ENCODE measurements at regions not wholly inside any gene's neighbourhood (a gene's known extent, or its start where the extent isn't known, plus 50 kb on each side); places are given as distances from the start of the nearest gene placed in this dataset.

DNA sequence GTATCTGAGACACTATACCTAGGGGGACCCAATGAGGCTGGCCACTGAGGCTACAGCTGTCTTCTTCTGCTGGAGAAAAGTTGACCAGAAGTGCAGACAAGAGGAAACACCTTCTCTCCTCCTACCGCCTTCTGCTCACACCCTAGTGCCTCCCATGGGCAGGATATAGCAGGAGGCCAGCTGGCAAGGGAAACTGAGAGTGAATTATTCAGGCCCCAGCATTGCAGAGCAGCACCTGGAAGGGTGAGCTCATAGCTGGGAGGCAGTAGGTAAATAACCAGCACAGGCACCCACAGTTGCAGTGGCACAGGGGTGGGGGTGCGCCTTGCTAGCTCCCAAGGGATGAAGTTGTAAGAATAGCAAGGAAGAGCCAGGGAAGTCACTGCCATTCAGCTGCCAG is 267.4 kb upstream of the NCAM1 start:
- Histone ChIP-seq H3K4ac (ENCODE audit: low read depth, low read length) (no peak overlapping the region), H3K36me3 (ENCODE audit: control insufficient read depth, insufficient read depth, low read length) (no peaks in the 10 kb centered on the region), H2AFZ (replicated peaks; ENCODE audit: low read length, poor library complexity) (no peak overlapping the region), H2BK20ac (ENCODE audit: low read depth, low read length) (no peak overlapping the region), H3K18ac (ENCODE audit: low read depth, low read length) (no peak overlapping the region), H2BK5ac (ENCODE audit: low read depth, low read length, poor library complexity, severe bottlenecking) (no peak overlapping the region), H3K4me1 (ENCODE audit: control insufficient read depth, insufficient read depth, low read length) (no peaks in the 10 kb centered on the region), H4K20me1 (ENCODE audit: insufficient read depth, low read length) (no peaks in the 10 kb centered on the region), H3K14ac (replicated peaks; ENCODE audit: low read depth, low read length) (no peak overlapping the region), H3K56ac (ENCODE audit: extremely low read depth, insufficient read depth, low read length) (no peak overlapping the region), H3K23ac (ENCODE audit: low read depth, low read length) (no peak overlapping the region), H3K9me3 (ENCODE audit: control insufficient read depth, insufficient read depth, low read length) (no peaks in the 10 kb centered on the region), H3K79me1 (ENCODE audit: low read depth in 1 of 2, low read length in 2 of 2) (no peaks in the 10 kb centered on the region), H3K27me3 (ENCODE audit: control insufficient read depth, insufficient read depth, low read length) (no peaks in the 10 kb centered on the region), H2BK120ac (ENCODE audit: low read depth, low read length) (no peak overlapping the region), H4K5ac (ENCODE audit: low read depth, low read length) (no peak overlapping the region), H3K9me1 (ENCODE audit: insufficient read depth, low read length) (no peaks in the 10 kb centered on the region), H4K91ac (ENCODE audit: insufficient read depth, low read depth, low read length) (no peak overlapping the region), H3K27ac (ENCODE audit: insufficient read depth, low read length) (no peak overlapping the region), H3K4me2 (ENCODE audit: low read depth, low read length) (no peak overlapping the region), H3K4me3 (ENCODE audit: insufficient read depth, low read depth, low read length) (no peak overlapping the region), H3K9ac (ENCODE audit: low read depth, low read length) (no peak overlapping the region), H2AK9ac (replicated peaks; ENCODE audit: low read depth, low read length, poor library complexity) (no peak overlapping the region), H2BK15ac (ENCODE audit: low read depth, low read length) (no peak overlapping the region), H2AK5ac (ENCODE audit: low read depth, low read length) (no peak overlapping the region), H4K8ac (ENCODE audit: low read depth in 2 of 2, low read length in 2 of 2) (no peak overlapping the region)
- ATAC-seq (ENCODE audit: low read depth) (no peak), DNase-seq (no peak)
- intact Hi-C loops (cut with micrococcal nuclease) = no loop called here
- ChIA-PET CTCF (no interaction called here), POLR2A (ENCODE audit: unreplicated experiment) (interaction anchor here (0.6 kb wide), 1 partner anchor 406 kb away, joined by 3 read pairs; no protein-coding TSS in a partner anchor)
- BruUV-seq (replicated peaks) = no TSS peak
- dilution Hi-C loops (cut with HindIII; ENCODE audit: low sequenced_read_pairs, unreplicated experiment) = no loop called here
- in situ Hi-C loops (cut with MboI; ENCODE audit: low sequenced_read_pairs) = no loop called here
- no CpG with 5 or more reads among the region's 2 CpGs for WGBS, 2 experiments (ENCODE audit: extremely low coverage in 2 of 2, insufficient read length in 1 of 2)
- TF ChIP-seq RAD21 (IDR thresholded peaks at IDR 0.05; ENCODE audit: low read length) (no peak), NFE2L2 (IDR thresholded peaks at IDR 0.05; ENCODE audit: low read depth, low read length) (no peak), CHD1 (IDR thresholded peaks at IDR 0.05; ENCODE audit: low read depth, low read length) (no peak)
- TF ChIP-seq, protein P1, sequence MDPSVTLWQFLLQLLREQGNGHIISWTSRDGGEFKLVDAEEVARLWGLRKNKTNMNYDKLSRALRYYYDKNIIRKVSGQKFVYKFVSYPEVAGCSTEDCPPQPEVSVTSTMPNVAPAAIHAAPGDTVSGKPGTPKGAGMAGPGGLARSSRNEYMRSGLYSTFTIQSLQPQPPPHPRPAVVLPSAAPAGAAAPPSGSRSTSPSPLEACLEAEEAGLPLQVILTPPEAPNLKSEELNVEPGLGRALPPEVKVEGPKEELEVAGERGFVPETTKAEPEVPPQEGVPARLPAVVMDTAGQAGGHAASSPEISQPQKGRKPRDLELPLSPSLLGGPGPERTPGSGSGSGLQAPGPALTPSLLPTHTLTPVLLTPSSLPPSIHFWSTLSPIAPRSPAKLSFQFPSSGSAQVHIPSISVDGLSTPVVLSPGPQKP (IDR thresholded peaks at IDR 0.05; ENCODE audit: borderline replicate concordance, low read depth, low read length) = no peak
